Stomach (tissue), 4 donors: ENCODE measurements at regions not wholly inside any gene's neighbourhood (a gene's known extent, or its start where the extent isn't known, plus 50 kb on each side); places are given as distances from the start of the nearest gene placed in this dataset.

ENCODE experiments used
- POLR2AphosphoS5 ChIP-seq, 3 donors: sonication (generic); formaldehyde crosslinking; IDR thresholded peaks; one replicate each; pipeline ENCODE4 v1.6.1; 2016; ENCODE audit warnings: antibody characterized with exemption in 3 of 3
- TF ChIP-seq, protein P1 (sequence below), 7 experiments: fragments of 450-650 bp in 4 of 7; fragments of 200-600 bp in 3 of 7; sonication (generic) in 3 of 7; IDR thresholded peaks; one replicate each; pipeline ENCODE4 v1.5.1; 2016 to 2019; ENCODE audit warnings: antibody characterized with exemption in 7 of 7, control low read depth in 2 of 7, mild to moderate bottlenecking in 1 of 7

DNA sequence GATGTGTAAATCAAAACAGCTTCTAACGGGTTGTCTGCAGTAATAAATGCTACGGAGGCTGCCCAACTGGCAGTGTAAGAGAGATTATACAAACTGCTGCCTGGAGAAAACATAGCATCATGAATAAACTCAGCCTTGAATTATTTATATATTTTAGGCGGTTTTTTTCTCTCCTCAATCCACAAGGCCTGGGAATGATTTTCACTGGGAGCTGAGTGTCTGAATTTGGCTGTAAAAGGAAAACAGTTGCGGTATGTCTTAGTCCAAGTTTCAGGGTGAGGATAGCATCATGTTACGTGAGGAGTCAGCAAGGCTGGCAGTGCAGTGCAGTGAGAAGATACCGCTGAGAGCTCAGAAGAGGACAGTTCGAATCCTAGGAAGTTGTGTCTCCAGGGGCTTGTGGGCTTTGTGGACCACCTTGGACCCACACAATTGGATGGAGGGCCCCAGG lies 291.5 kb upstream of the BOD1L1 start:
- TF ChIP-seq POLR2AphosphoS5 (IDR thresholded peaks at IDR 0.05), result no peak
- TF ChIP-seq, protein P1, sequence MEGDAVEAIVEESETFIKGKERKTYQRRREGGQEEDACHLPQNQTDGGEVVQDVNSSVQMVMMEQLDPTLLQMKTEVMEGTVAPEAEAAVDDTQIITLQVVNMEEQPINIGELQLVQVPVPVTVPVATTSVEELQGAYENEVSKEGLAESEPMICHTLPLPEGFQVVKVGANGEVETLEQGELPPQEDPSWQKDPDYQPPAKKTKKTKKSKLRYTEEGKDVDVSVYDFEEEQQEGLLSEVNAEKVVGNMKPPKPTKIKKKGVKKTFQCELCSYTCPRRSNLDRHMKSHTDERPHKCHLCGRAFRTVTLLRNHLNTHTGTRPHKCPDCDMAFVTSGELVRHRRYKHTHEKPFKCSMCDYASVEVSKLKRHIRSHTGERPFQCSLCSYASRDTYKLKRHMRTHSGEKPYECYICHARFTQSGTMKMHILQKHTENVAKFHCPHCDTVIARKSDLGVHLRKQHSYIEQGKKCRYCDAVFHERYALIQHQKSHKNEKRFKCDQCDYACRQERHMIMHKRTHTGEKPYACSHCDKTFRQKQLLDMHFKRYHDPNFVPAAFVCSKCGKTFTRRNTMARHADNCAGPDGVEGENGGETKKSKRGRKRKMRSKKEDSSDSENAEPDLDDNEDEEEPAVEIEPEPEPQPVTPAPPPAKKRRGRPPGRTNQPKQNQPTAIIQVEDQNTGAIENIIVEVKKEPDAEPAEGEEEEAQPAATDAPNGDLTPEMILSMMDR (IDR thresholded peaks at IDR 0.05), result no peak
